Prostate gland (tissue), 2 donors: ENCODE measurements at regions not wholly inside any gene's neighbourhood (a gene's known extent, or its start where the extent isn't known, plus 50 kb on each side); places are given as distances from the start of the nearest gene placed in this dataset.

Experiments used
- DNase-seq: peaks from one replicate; pipeline ENCODE4 v3.0.0-alpha.2; 2019; ENCODE audit warnings: low spot score
- H3K27ac ChIP-seq, 2 donors: fragments of 200-600 bp; sonication (generic); 2 replicates each; pipeline ENCODE4 v1.5.1; 2017 to 2019
- H3K27me3 ChIP-seq: fragments of 200-600 bp; sonication (generic); replicated peaks from 2 replicates; pipeline ENCODE4 v1.5.1; 2019; ENCODE audit not compliant: insufficient read depth
- H3K36me3 ChIP-seq, 2 donors: fragments of 200-600 bp; sonication (generic); 1 replicate in 1 of 2; 2 replicates in 1 of 2; pipeline versions ENCODE4 v1.5.1 to v1.8.1; 2017 to 2019
- H3K4me1 ChIP-seq: fragments of 200-600 bp; sonication (generic); replicated peaks from 2 replicates; pipeline ENCODE4 v1.5.1; 2019
- H3K4me3 ChIP-seq, 2 donors: fragments of 200-600 bp; sonication (generic); 2 replicates each; pipeline ENCODE4 v1.5.1; 2017 to 2019
- H3K9me3 ChIP-seq: fragments of 200-600 bp; sonication (generic); 2 replicates; pipeline ENCODE4 v1.5.1; 2017
- CTCF ChIP-seq, 4 experiments: fragments of 200-600 bp in 2 of 4; fragments of 450-650 bp in 2 of 4; sonication (generic) in 2 of 4; IDR thresholded peaks; 1 replicate in 3 of 4; 2 replicates in 1 of 4; pipeline ENCODE4 v1.5.1; 2016 to 2019; ENCODE audit warnings: antibody characterized with exemption in 4 of 4, mild to moderate bottlenecking in 2 of 4, moderate library complexity in 2 of 4
- POLR2A ChIP-seq: fragments of 450-650 bp; IDR thresholded peaks from one replicate; pipeline ENCODE4 v1.6.1; 2016; ENCODE audit warnings: antibody characterized with exemption, mild to moderate bottlenecking
- POLR2AphosphoS5 ChIP-seq: sonication (generic); formaldehyde crosslinking; IDR thresholded peaks from one replicate; pipeline ENCODE4 v1.6.1; 2017; ENCODE audit warnings: antibody characterized with exemption
- whole genome bisulfite sequencing: methylation state at CpG from one replicate; pipeline ENCODE4 v1.1.5; 2018; 5-methylcytosine and 5-hydroxymethylcytosine counted together
- intact Hi-C: fragments of 100-400 bp; cut with DNase I; formaldehyde crosslinking; loops from one replicate; pipeline ENCODE4 v1.14.2; 2022

DNA sequence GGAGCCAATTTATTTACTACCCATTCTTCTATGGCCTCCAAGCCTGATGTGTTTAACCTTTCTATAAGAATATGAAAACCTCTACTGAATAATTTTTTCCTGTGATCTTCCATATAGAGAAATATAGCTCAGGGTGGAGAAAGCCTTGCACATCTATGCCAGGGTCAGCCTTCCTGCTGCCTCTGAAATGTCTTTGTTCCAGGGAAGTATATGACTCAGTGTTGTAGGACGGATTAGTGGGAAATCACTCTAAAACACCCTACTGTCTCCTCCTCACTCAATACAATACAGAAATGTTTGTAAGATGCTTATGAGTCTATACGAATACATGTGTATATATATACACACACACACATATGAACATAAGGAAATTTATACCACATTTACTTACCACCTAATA is 1044.9 kb downstream of the BRINP3 start:
- intact Hi-C loops = no loop called here
- DNase-seq = no peak
- no peak overlapping the region for H3K4me3 ChIP-seq
- no peaks in the 10 kb centered on the region for H3K36me3 ChIP-seq
- no peaks in the 10 kb centered on the region for H3K27me3 ChIP-seq
- 83% methylated on average over 2 of the region's 2 CpGs for WGBS
- TF ChIP-seq POLR2A = no peak
- TF ChIP-seq POLR2AphosphoS5 = no peak
- TF ChIP-seq CTCF (IDR thresholded peaks at IDR 0.05) = no peak
- no peaks in the 10 kb centered on the region for H3K9me3 ChIP-seq
- H3K4me1 ChIP-seq = no peaks in the 10 kb centered on the region
- no peak overlapping the region for H3K27ac ChIP-seq

DNA sequence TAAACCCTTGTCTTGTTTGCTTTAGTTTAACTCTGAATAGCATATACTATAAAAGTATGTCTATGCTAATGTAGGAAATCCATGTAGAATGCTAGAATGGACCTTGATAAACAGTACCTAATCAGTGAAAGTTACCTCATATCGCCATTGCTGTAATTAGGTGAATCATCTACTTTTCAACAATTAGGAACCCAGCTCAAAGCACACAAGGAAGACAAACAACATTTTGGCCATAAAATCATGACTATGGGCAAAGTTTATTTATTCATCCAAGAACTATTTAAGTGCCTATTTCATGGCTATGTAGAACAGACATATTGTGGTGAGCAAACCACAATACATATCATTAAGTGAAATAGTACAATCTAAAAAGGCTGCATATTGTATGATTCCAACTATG is 1043.2 kb downstream of the BRINP3 start:
- intact Hi-C loops = no loop called here
- no peaks in the 10 kb centered on the region for H3K9me3 ChIP-seq
- DNase-seq = no peak
- no peak for TF ChIP-seq CTCF (IDR thresholded peaks at IDR 0.05)
- no peak for TF ChIP-seq POLR2AphosphoS5
- TF ChIP-seq POLR2A = no peak
- no peaks in the 10 kb centered on the region for H3K27me3 ChIP-seq
- H3K4me1 ChIP-seq = no peaks in the 10 kb centered on the region
- H3K36me3 ChIP-seq = no peaks in the 10 kb centered on the region
- H3K4me3 ChIP-seq = no peak overlapping the region
- H3K27ac ChIP-seq = no peak overlapping the region
- 52% methylated on average over 1 of the region's 1 CpG for WGBS

GRCh38 chr1:189435398-189435797 is 1042.3 kb downstream of the BRINP3 start:
- Histone ChIP-seq H3K27ac (no peak overlapping the region), H3K9me3 (no peaks in the 10 kb centered on the region), H3K4me1 (no peaks in the 10 kb centered on the region), H3K27me3 (no peaks in the 10 kb centered on the region), H3K4me3 (no peak overlapping the region), H3K36me3 (no peaks in the 10 kb centered on the region)
- intact Hi-C loops = no loop called here
- no peak for DNase-seq
- TF ChIP-seq POLR2A (no peak), POLR2AphosphoS5 (no peak)

- intact Hi-C loops = no loop called here
- WGBS = 39% methylated on average over 3 of the region's 3 CpGs
- no peak for DNase-seq
- Histone ChIP-seq H3K36me3 (no peaks in the 10 kb centered on the region), H3K4me3 (no peak overlapping the region), H3K27me3 (no peaks in the 10 kb centered on the region), H3K27ac (no peak overlapping the region), H3K9me3 (no peaks in the 10 kb centered on the region), H3K4me1 (no peaks in the 10 kb centered on the region)
- TF ChIP-seq POLR2A = no peak
- no peak for TF ChIP-seq POLR2AphosphoS5
- TF ChIP-seq CTCF (IDR thresholded peaks at IDR 0.05) = no peak
Measured at GRCh38 chr1:189438808-189439207, 1038.9 kb downstream of the BRINP3 start.

- no peaks in the 10 kb centered on the region for H3K27me3 ChIP-seq
- H3K4me1 ChIP-seq = no peaks in the 10 kb centered on the region
- H3K4me3 ChIP-seq = no peak overlapping the region
- no peak for DNase-seq
- H3K36me3 ChIP-seq = no peaks in the 10 kb centered on the region
- H3K9me3 ChIP-seq = no peaks in the 10 kb centered on the region
- intact Hi-C loops = no loop called here
- H3K27ac ChIP-seq = no peak overlapping the region
- TF ChIP-seq CTCF (IDR thresholded peaks at IDR 0.05) = no peak
- TF ChIP-seq POLR2A = no peak
- no peak for TF ChIP-seq POLR2AphosphoS5
- 62% methylated on average over 4 of the region's 4 CpGs for WGBS
Measured at GRCh38 chr1:189463166-189463565, 1014.5 kb downstream of the BRINP3 start.
